ENCODE measurements at regions not wholly inside any gene's neighbourhood (a gene's known extent, or its start where the extent isn't known, plus 50 kb on each side); places are given as distances from the start of the nearest gene placed in this dataset.

GRCh38 chr1:86226204-86226603, 69.6 kb upstream of the COL24A1 start:
- no peak overlapping the region for H3K4me3 ChIP-seq
- intact Hi-C loops (cut with DNase I), result loop anchor here (10.0 kb wide), 1 partner anchor 69 kb away; no protein-coding TSS in a partner anchor
- no peaks in the 10 kb centered on the region for H3K27me3 ChIP-seq
- no peak for DNase-seq (ENCODE audit: extremely low spot score in 2 of 2)
- TF ChIP-seq CTCF (IDR thresholded peaks at IDR 0.05) (no peak), POLR2AphosphoS5 (IDR thresholded peaks at IDR 0.05; ENCODE audit: insufficient read depth in 1 of 2, low read depth in 1 of 2) (no peak), POLR2A (IDR thresholded peaks at IDR 0.05) (no peak)
- no peak overlapping the region for H3K27ac ChIP-seq
- no peaks in the 10 kb centered on the region for H3K4me1 ChIP-seq
- H3K9me3 ChIP-seq, result no peaks in the 10 kb centered on the region
- no peaks in the 10 kb centered on the region for H3K36me3 ChIP-seq

- no peak for TF ChIP-seq CTCF (IDR thresholded peaks at IDR 0.05)
- no peak for TF ChIP-seq POLR2A (IDR thresholded peaks at IDR 0.05)
- no peak for TF ChIP-seq POLR2AphosphoS5 (IDR thresholded peaks at IDR 0.05; ENCODE audit: insufficient read depth in 1 of 2, low read depth in 1 of 2)
- intact Hi-C loops (cut with DNase I), result loop anchor here (10.0 kb wide), 1 partner anchor 70 kb away; no protein-coding TSS in a partner anchor
- Histone ChIP-seq H3K4me3 (no peak overlapping the region), H3K27ac (no peak overlapping the region), H3K27me3 (no peaks in the 10 kb centered on the region), H3K9me3 (no peaks in the 10 kb centered on the region), H3K4me1 (no peaks in the 10 kb centered on the region), H3K36me3 (no peaks in the 10 kb centered on the region)
- DNase-seq (ENCODE audit: extremely low spot score in 2 of 2), result no peak
Measured at GRCh38 chr1:86224651-86225310, 68.2 kb upstream of the COL24A1 start.

GRCh38 chr1:86218859-86219258, 62.3 kb upstream of the COL24A1 start:
- intact Hi-C loops (cut with DNase I), result no loop called here
- no peak for DNase-seq (ENCODE audit: extremely low spot score in 2 of 2)
- no peaks in the 10 kb centered on the region for H3K9me3 ChIP-seq
- TF ChIP-seq POLR2A (IDR thresholded peaks at IDR 0.05), result no peak
- no peak for TF ChIP-seq POLR2AphosphoS5 (IDR thresholded peaks at IDR 0.05; ENCODE audit: insufficient read depth in 1 of 2, low read depth in 1 of 2)
- no peak for TF ChIP-seq CTCF (IDR thresholded peaks at IDR 0.05)
- H3K27me3 ChIP-seq, result no peaks in the 10 kb centered on the region
- no peaks in the 10 kb centered on the region for H3K36me3 ChIP-seq
- H3K27ac ChIP-seq, result no peak overlapping the region
- no peak overlapping the region for H3K4me3 ChIP-seq
- no peaks in the 10 kb centered on the region for H3K4me1 ChIP-seq

GRCh38 chr1:86214605-86215004, 58.0 kb upstream of the COL24A1 start:
- no peak overlapping the region for H3K4me3 ChIP-seq
- H3K36me3 ChIP-seq, result no peaks in the 10 kb centered on the region
- H3K4me1 ChIP-seq, result no peaks in the 10 kb centered on the region
- TF ChIP-seq POLR2AphosphoS5 (IDR thresholded peaks at IDR 0.05; ENCODE audit: insufficient read depth in 1 of 2, low read depth in 1 of 2), result no peak
- no peak for TF ChIP-seq POLR2A (IDR thresholded peaks at IDR 0.05)
- TF ChIP-seq CTCF (IDR thresholded peaks at IDR 0.05), result no peak
- DNase-seq (ENCODE audit: extremely low spot score in 2 of 2), result no peak
- intact Hi-C loops (cut with DNase I), result no loop called here
- no peaks in the 10 kb centered on the region for H3K9me3 ChIP-seq
- H3K27me3 ChIP-seq, result no peaks in the 10 kb centered on the region
- no peak overlapping the region for H3K27ac ChIP-seq

GRCh38 chr1:86209346-86209745, 52.8 kb upstream of the COL24A1 start:
- Histone ChIP-seq H3K4me3 (no peak overlapping the region), H3K4me1 (no peaks in the 10 kb centered on the region), H3K9me3 (no peaks in the 10 kb centered on the region), H3K36me3 (no peaks in the 10 kb centered on the region), H3K27me3 (no peaks in the 10 kb centered on the region), H3K27ac (no peak overlapping the region)
- intact Hi-C loops (cut with DNase I), result no loop called here
- no peak for DNase-seq (ENCODE audit: extremely low spot score in 2 of 2)
- TF ChIP-seq CTCF (IDR thresholded peaks at IDR 0.05), result no peak
- no peak for TF ChIP-seq POLR2A (IDR thresholded peaks at IDR 0.05)
